ENCODE measurements at regions not wholly inside any gene's neighbourhood (a gene's known extent, or its start where the extent isn't known, plus 50 kb on each side); places are given as distances from the start of the nearest gene placed in this dataset.

- POLR2A ChIA-PET, result no interaction called here
- 5% methylated on average over 4 of the region's 4 CpGs for WGBS (ENCODE audit: missing lambda C conversion rate)
- DNase-seq (ENCODE audit: low read depth in 1 of 2, low spot score in 1 of 2), result no peak
- no peak for ATAC-seq
- Histone ChIP-seq H3K4me3 (no peak overlapping the region), H3K4me1 (no peaks in the 10 kb centered on the region), H3K9me3 (no peaks in the 10 kb centered on the region), H3K4me2 (no peak overlapping the region), H3K27ac (no peak overlapping the region)
- no peak for FAIRE-seq
- TF ChIP-seq HOXA7 (CRISPR knock-in tag; IDR thresholded peaks at IDR 0.05), result no peak
- no peak for TF ChIP-seq MAZ (IDR thresholded peaks at IDR 0.05; ENCODE audit: borderline replicate concordance, low read depth, low read length)
- TF ChIP-seq JUNB (IDR thresholded peaks at IDR 0.05), result no peak
- TF ChIP-seq HEYL (CRISPR knock-in tag; IDR thresholded peaks at IDR 0.05), result no peak
- no peak for TF ChIP-seq ELK1 (IDR thresholded peaks at IDR 0.05; ENCODE audit: low read depth, low read length)
- no peak for TF ChIP-seq KDM1A (IDR thresholded peaks at IDR 0.05; ENCODE audit: low read depth)
- no peak for TF ChIP-seq RAD21 (conservative IDR thresholded peaks at IDR 0.05 in 1 of 2, IDR thresholded peaks at IDR 0.05 in 1 of 2)
- TF ChIP-seq TFCP2L1 (CRISPR knock-in tag; IDR thresholded peaks at IDR 0.05), result no peak
- no peak for TF ChIP-seq HMGXB4 (CRISPR knock-in tag; IDR thresholded peaks at IDR 0.05; ENCODE audit: borderline replicate concordance)
- no peak for TF ChIP-seq BHLHE40 (IDR thresholded peaks at IDR 0.05; ENCODE audit: low read depth, low read length)
- TF ChIP-seq POLR2A (IDR thresholded peaks at IDR 0.05; ENCODE audit: low read length), result no peak
- no peak for TF ChIP-seq SREBF2 (IDR thresholded peaks at IDR 0.05)
- no peak for TF ChIP-seq ESRRA (IDR thresholded peaks at IDR 0.05; ENCODE audit: borderline replicate concordance, low read length)
- TF ChIP-seq BCL3 (IDR thresholded peaks at IDR 0.05), result no peak
- TF ChIP-seq TP53 (CRISPR knock-in tag; IDR thresholded peaks at IDR 0.05), result no peak
- no peak for TF ChIP-seq ZNF302 (CRISPR knock-in tag; IDR thresholded peaks at IDR 0.05)
- TF ChIP-seq PHF8 (IDR thresholded peaks at IDR 0.05; ENCODE audit: borderline replicate concordance, low read depth), result no peak
- TF ChIP-seq JUN (IDR thresholded peaks at IDR 0.05), result no peak
- no peak for TF ChIP-seq ZC3H11A (IDR thresholded peaks at IDR 0.05)
- CTCF ChIA-PET, result no interaction called here
Observed at GRCh38 chr21:24280596-24280995, 1326.7 kb downstream of the MRPL39 start.

- CTCF ChIA-PET, result no interaction called here
- FAIRE-seq, result no peak
- 38% methylated on average over 2 of the region's 2 CpGs for WGBS (ENCODE audit: missing lambda C conversion rate)
- Histone ChIP-seq H3K9me3 (no peaks in the 10 kb centered on the region), H3K4me2 (no peak overlapping the region), H3K27ac (no peak overlapping the region), H3K4me1 (no peaks in the 10 kb centered on the region), H3K4me3 (no peak overlapping the region)
- DNase-seq (ENCODE audit: low read depth in 1 of 2, low spot score in 1 of 2), result no peak
- TF ChIP-seq HES2 (IDR thresholded peaks at IDR 0.05), result no peak
- no peak for TF ChIP-seq FOSL2 (IDR thresholded peaks at IDR 0.05)
- no peak for TF ChIP-seq FOSL2 (CRISPR knock-in tag; IDR thresholded peaks at IDR 0.05)
- no peak for TF ChIP-seq EHMT2 (IDR thresholded peaks at IDR 0.05; ENCODE audit: low read depth)
- TF ChIP-seq ELK1 (IDR thresholded peaks at IDR 0.05; ENCODE audit: low read depth, low read length), result no peak
- no peak for TF ChIP-seq NFE2L2 (conservative IDR thresholded peaks at IDR 0.05; ENCODE audit: low read length)
- TF ChIP-seq ZSCAN20 (CRISPR knock-in tag; IDR thresholded peaks at IDR 0.05), result no peak
- no peak for TF ChIP-seq BHLHE40 (IDR thresholded peaks at IDR 0.05; ENCODE audit: low read depth, low read length)
- no peak for TF ChIP-seq HOXA7 (CRISPR knock-in tag; IDR thresholded peaks at IDR 0.05)
- TF ChIP-seq CBX8 (IDR thresholded peaks at IDR 0.05), result no peak
- no peak for TF ChIP-seq NPAS2 (CRISPR knock-in tag; IDR thresholded peaks at IDR 0.05; ENCODE audit: borderline replicate concordance)
- TF ChIP-seq SMC3 (IDR thresholded peaks at IDR 0.05), result no peak
- TF ChIP-seq USF2 (IDR thresholded peaks at IDR 0.05), result no peak
- TF ChIP-seq FOSB (CRISPR knock-in tag; IDR thresholded peaks at IDR 0.05), result no peak
- POLR2A ChIA-PET, result no interaction called here
- no peak for ATAC-seq
Observed at GRCh38 chr21:24278711-24279110, 1328.6 kb downstream of the MRPL39 start.

Measured in A549 (cell line).